ENCODE measurements at regions not wholly inside any gene's neighbourhood (a gene's known extent, or its start where the extent isn't known, plus 50 kb on each side); places are given as distances from the start of the nearest gene placed in this dataset.
"Not testable (repeated sequence)": the region's sequence is repeated elsewhere in the genome, so short reads cannot be mapped to it uniquely, and the experiment has no call there.

GRCh38 chr12:14235176-14235575 lies 130.3 kb upstream of the ATF7IP start:
- H3K27ac Mint-ChIP-seq; ATAC-seq; DNase-seq (ENCODE audit: low spot score in 2 of 2): not testable (repeated sequence)
- H3K9me3 Mint-ChIP-seq = peaks cover 18 to 21% of the 10 kb centered on the region in 2 donors
- H3K36me3 Mint-ChIP-seq = peaks cover 25 to 26% of the 10 kb centered on the region in 2 donors

- peaks cover 12 to 13% of the 10 kb centered on the region in 2 donors for H3K9me3 Mint-ChIP-seq
- H3K27ac Mint-ChIP-seq; DNase-seq (ENCODE audit: low spot score in 2 of 2); ATAC-seq: not testable (repeated sequence)
- H3K36me3 Mint-ChIP-seq = peaks cover 11 to 19% of the 10 kb centered on the region in 2 donors
These were observed 128.8 kb upstream of the ATF7IP start for GRCh38 chr12:14236641-14237040.

GRCh38 chr12:14238221-14238792 lies 127.2 kb upstream of the ATF7IP start:
- H3K9me3 Mint-ChIP-seq = peaks cover 5% of the 10 kb centered on the region in 2 donors
- ATAC-seq (peak in 1 of 2 donors; percentile 36), DNase-seq (ENCODE audit: low spot score in 2 of 2) (no peak)
- no peak overlapping the region for H3K27ac Mint-ChIP-seq
- H3K36me3 Mint-ChIP-seq = peaks cover 0 to 8% of the 10 kb centered on the region in 2 donors

GRCh38 chr12:14239350-14239934 lies 126.0 kb upstream of the ATF7IP start:
- peak overlapping the region; percentile 79 to 87 for H3K27ac Mint-ChIP-seq
- ATAC-seq (peak; percentile 87 to 95), DNase-seq (ENCODE audit: low spot score in 2 of 2) (peak; percentile 47 to 72)

GRCh38 chr12:14239935-14240872 lies 125.3 kb upstream of the ATF7IP start:
- Mint-ChIP-seq H3K9me3 (peaks cover 8 to 15% of the 10 kb centered on the region in 2 donors), H3K36me3 (peaks cover 5 to 21% of the 10 kb centered on the region in 2 donors), H3K27ac (peak overlapping the region; percentile 87 to 95)
- peak; percentile 21 to 30 for ATAC-seq
- DNase-seq (ENCODE audit: low spot score in 2 of 2) = no peak

More at GRCh38 chr12:14239350-14239934, 126.0 kb upstream of the ATF7IP start:
- Mint-ChIP-seq H3K36me3 (peaks cover 5 to 17% of the 10 kb centered on the region in 2 donors), H3K9me3 (peaks cover 8 to 11% of the 10 kb centered on the region in 2 donors)

- H3K27ac Mint-ChIP-seq = peak overlapping the region; percentile 56 to 87
- peaks cover 5 to 21% of the 10 kb centered on the region in 2 donors for H3K36me3 Mint-ChIP-seq
- no peak for DNase-seq (ENCODE audit: low spot score in 2 of 2)
- ATAC-seq = no peak
- H3K9me3 Mint-ChIP-seq = peaks cover 8 to 15% of the 10 kb centered on the region in 2 donors
These were observed 124.6 kb upstream of the ATF7IP start for GRCh38 chr12:14240873-14241220.

- DNase-seq (ENCODE audit: low spot score in 2 of 2); H3K27ac Mint-ChIP-seq; ATAC-seq: not testable (repeated sequence)
- Mint-ChIP-seq H3K9me3 (peaks cover 8 to 15% of the 10 kb centered on the region in 2 donors), H3K36me3 (peaks cover 5 to 21% of the 10 kb centered on the region in 2 donors)
These were observed 122.7 kb upstream of the ATF7IP start for GRCh38 chr12:14242825-14243224.

- H3K27ac Mint-ChIP-seq = no peak overlapping the region
- DNase-seq (ENCODE audit: low spot score in 2 of 2) (no peak), ATAC-seq (no peak)
- H3K9me3 Mint-ChIP-seq = peaks cover 8 to 15% of the 10 kb centered on the region in 2 donors
- peaks cover 5 to 21% of the 10 kb centered on the region in 2 donors for H3K36me3 Mint-ChIP-seq
These were observed 121.5 kb upstream of the ATF7IP start for GRCh38 chr12:14243941-14244340.

- peaks cover 5 to 21% of the 10 kb centered on the region in 2 donors for H3K36me3 Mint-ChIP-seq
- peaks cover 8 to 15% of the 10 kb centered on the region in 2 donors for H3K9me3 Mint-ChIP-seq
- H3K27ac Mint-ChIP-seq = no peak overlapping the region
These were observed 120.4 kb upstream of the ATF7IP start for GRCh38 chr12:14244876-14245669.

GRCh38 chr12:14247166-14247565 lies 118.3 kb upstream of the ATF7IP start:
- no peak for DNase-seq (ENCODE audit: low spot score in 2 of 2)
- peaks cover 3 to 11% of the 10 kb centered on the region in 2 donors for H3K9me3 Mint-ChIP-seq
- peaks cover 5 to 20% of the 10 kb centered on the region in 2 donors for H3K36me3 Mint-ChIP-seq
- H3K27ac Mint-ChIP-seq = no peak overlapping the region
- ATAC-seq = no peak

More at GRCh38 chr12:14244876-14245669, 120.4 kb upstream of the ATF7IP start:
- no peak for DNase-seq (ENCODE audit: low spot score in 2 of 2)
- no peak for ATAC-seq

GRCh38 chr12:14249368-14249767 lies 116.1 kb upstream of the ATF7IP start:
- Mint-ChIP-seq H3K36me3 (peaks cover 0 to 11% of the 10 kb centered on the region in 2 donors), H3K9me3 (peaks cover 0 to 5% of the 10 kb centered on the region in 2 donors), H3K27ac (no peak overlapping the region)
- ATAC-seq = no peak
- DNase-seq (ENCODE audit: low spot score in 2 of 2) = no peak

GRCh38 chr12:14252697-14253096 lies 112.8 kb upstream of the ATF7IP start:
- DNase-seq (ENCODE audit: low spot score in 2 of 2) = no peak
- no peak for ATAC-seq

GRCh38 chr12:14253496-14253895 lies 112.0 kb upstream of the ATF7IP start:
- peaks cover 5 to 29% of the 10 kb centered on the region in 2 donors for H3K36me3 Mint-ChIP-seq
- DNase-seq (ENCODE audit: low spot score in 2 of 2) (no peak), ATAC-seq (no peak)
- peaks cover 0 to 9% of the 10 kb centered on the region in 2 donors for H3K9me3 Mint-ChIP-seq
- H3K27ac Mint-ChIP-seq = no peak overlapping the region

More at GRCh38 chr12:14252697-14253096, 112.8 kb upstream of the ATF7IP start:
- Mint-ChIP-seq H3K27ac (peak overlapping the region in 1 of 2 donors; percentile 69), H3K9me3 (peaks cover 0 to 8% of the 10 kb centered on the region in 2 donors), H3K36me3 (peaks cover 2 to 21% of the 10 kb centered on the region in 2 donors)

- H3K27ac Mint-ChIP-seq = peak overlapping the region; percentile 86 to 94
- ATAC-seq = no peak
- peaks cover 8 to 40% of the 10 kb centered on the region in 2 donors for H3K36me3 Mint-ChIP-seq
These were observed 110.7 kb upstream of the ATF7IP start for GRCh38 chr12:14254781-14255180.

GRCh38 chr12:14256121-14256520 lies 109.4 kb upstream of the ATF7IP start:
- ATAC-seq (peak; percentile 72 to 81), DNase-seq (ENCODE audit: low spot score in 2 of 2) (peak in 1 of 2 donors; percentile 28)
- Mint-ChIP-seq H3K36me3 (peaks cover 8 to 40% of the 10 kb centered on the region in 2 donors), H3K9me3 (peaks cover 0 to 16% of the 10 kb centered on the region in 2 donors), H3K27ac (peak overlapping the region; percentile 94 to 98)

More at GRCh38 chr12:14254781-14255180, 110.7 kb upstream of the ATF7IP start:
- no peak for DNase-seq (ENCODE audit: low spot score in 2 of 2)
- H3K9me3 Mint-ChIP-seq = peaks cover 0 to 16% of the 10 kb centered on the region in 2 donors

All from activated naive CD4-positive, alpha-beta T cell treated with anti-CD3 and anti-CD28 coated beads, Interleukin-2, amount 50 U/mL, for 72 hours (primary cell).